H1 (cell line): ENCODE measurements at regions not wholly inside any gene's neighbourhood (a gene's known extent, or its start where the extent isn't known, plus 50 kb on each side); places are given as distances from the start of the nearest gene placed in this dataset.

Experiments
- EGR1 ChIP-seq: IDR thresholded peaks from 2 replicates; pipeline ENCODE4 v1.6.1; 2011; ENCODE audit warnings: low read depth, low read length, borderline replicate concordance
- SUZ12 ChIP-seq: fragments of 200-600 bp; sonication (generic); IDR thresholded peaks from 2 replicates; pipeline ENCODE4 v1.6.1; 2012; ENCODE audit warnings: mild to moderate bottlenecking, inconsistent platforms, low read length, moderate library complexity, mixed read lengths

GRCh38 chr5:38149815-38150195 lies 108.6 kb upstream of the EGFLAM start:
- TF ChIP-seq SUZ12 (no peak), EGR1 (no peak)
